ENCODE measurements at regions not wholly inside any gene's neighbourhood (a gene's known extent, or its start where the extent isn't known, plus 50 kb on each side); places are given as distances from the start of the nearest gene placed in this dataset.
"Not testable (repeated sequence)": the region's sequence is repeated elsewhere in the genome, so short reads cannot be mapped to it uniquely, and the experiment has no call there.

- TF ChIP-seq SMC3 (IDR thresholded peaks at IDR 0.05): no peak
Observed at GRCh38 chr10:46171661-46172060, 115.1 kb upstream of the ANTXRL start (continued).

GRCh38 chr10:46175296-46175695 lies 111.5 kb upstream of the ANTXRL start:
- 15% methylated on average over 1 of the region's 1 CpG for WGBS (ENCODE audit: missing lambda C conversion rate)
- no peak overlapping the region for H3K4me2 ChIP-seq
- CTCF ChIA-PET: no interaction called here
- POLR2A ChIA-PET: no interaction called here
- ATAC-seq (no peak), FAIRE-seq (no peak), DNase-seq (ENCODE audit: low read depth in 1 of 2, low spot score in 1 of 2) (no peak)
- no peak overlapping the region for H3K4me3 ChIP-seq
- 0 out of 3 replicates have a peak, but pooled peaks cover 5% of the 10 kb centered on the region for H3K9me3 ChIP-seq
- no peaks in the 10 kb centered on the region for H3K4me1 ChIP-seq
- TF ChIP-seq TFCP2L1 (CRISPR knock-in tag; IDR thresholded peaks at IDR 0.05) (no peak), RARB (CRISPR knock-in tag; IDR thresholded peaks at IDR 0.05) (no peak), NR3C1 (IDR thresholded peaks at IDR 0.05) (no peak), RFX5 (IDR thresholded peaks at IDR 0.05) (no peak), CHD4 (IDR thresholded peaks at IDR 0.05; ENCODE audit: borderline replicate concordance) (no peak), HOXB5 (CRISPR knock-in tag; IDR thresholded peaks at IDR 0.05) (no peak), MYC (IDR thresholded peaks at IDR 0.05; ENCODE audit: borderline replicate concordance, low read length) (no peak), EHMT2 (IDR thresholded peaks at IDR 0.05; ENCODE audit: low read depth) (no peak), ZSCAN20 (CRISPR knock-in tag; IDR thresholded peaks at IDR 0.05) (no peak), REST (IDR thresholded peaks at IDR 0.05) (no peak), CEBPB (IDR thresholded peaks at IDR 0.05) (no peak)
- no peak overlapping the region for H3K27ac ChIP-seq

- Histone ChIP-seq H3K4me2 (no peak overlapping the region), H3K4me3 (no peak overlapping the region), H3K4me1 (no peaks in the 10 kb centered on the region), H3K9me3 (0 out of 3 replicates have a peak, but pooled peaks cover 1% of the 10 kb centered on the region), H3K27ac (no peak overlapping the region)
- ATAC-seq (no peak), DNase-seq (ENCODE audit: low read depth in 1 of 2, low spot score in 1 of 2) (no peak), FAIRE-seq (no peak)
- ChIA-PET POLR2A (no interaction called here), CTCF (no interaction called here)
- TF ChIP-seq PBX3 (IDR thresholded peaks at IDR 0.05) (no peak), JUN (IDR thresholded peaks at IDR 0.05) (no peak), RARB (CRISPR knock-in tag; IDR thresholded peaks at IDR 0.05) (no peak), HES2 (IDR thresholded peaks at IDR 0.05) (no peak), NFE2L2 (conservative IDR thresholded peaks at IDR 0.05; ENCODE audit: low read length) (no peak), ZC3H11A (IDR thresholded peaks at IDR 0.05) (no peak), CHD2 (IDR thresholded peaks at IDR 0.05; ENCODE audit: low read length, partially characterized antibody) (no peak), MAFK (IDR thresholded peaks at IDR 0.05; ENCODE audit: partially characterized antibody) (no peak), MYC (IDR thresholded peaks at IDR 0.05; ENCODE audit: borderline replicate concordance, low read length) (no peak), EHMT2 (IDR thresholded peaks at IDR 0.05; ENCODE audit: low read depth) (no peak)
Observed at GRCh38 chr10:46175831-46176230, 111.0 kb upstream of the ANTXRL start.

GRCh38 chr10:46187431-46187830 lies 99.4 kb upstream of the ANTXRL start:
- FAIRE-seq; H3K4me3 ChIP-seq; CTCF ChIA-PET; H3K4me2 ChIP-seq; H3K4me1 ChIP-seq; POLR2A ChIA-PET; H3K27ac ChIP-seq; DNase-seq (ENCODE audit: low read depth in 1 of 2, low spot score in 1 of 2); H3K9me3 ChIP-seq; ATAC-seq: not testable (repeated sequence)
- WGBS (ENCODE audit: missing lambda C conversion rate): 37% methylated on average over 3 of the region's 3 CpGs
